Panc1 (cell line): ENCODE measurements at regions not wholly inside any gene's neighbourhood (a gene's known extent, or its start where the extent isn't known, plus 50 kb on each side); places are given as distances from the start of the nearest gene placed in this dataset.

Experiments used
- ATAC-seq: fragments of 200-7000 bp; cut with Tn5 transposase; 2 replicates; pipeline ENCODE4 v1.9.1; 2020; ENCODE audit warnings: mild to moderate bottlenecking, moderate library complexity
- BruUV-seq: library from RNA; stranded (reverse); fragments of 400-500 nt; replicated peaks from 2 replicates; lab custom pipeline; 2021; lab: Mats Ljungman, UMichigan
- CTCF ChIA-PET: fragments of 300-600 bp; sonication (Branson Sonifier 250); formaldehyde crosslinking; loops from one replicate; lab custom pipeline; 2022; ENCODE audit warnings: antibody characterized with exemption; lab: Charles Lee
- POLR2A ChIA-PET: fragments of 300-600 bp; sonication (Branson Sonifier 250); formaldehyde crosslinking; loops from one replicate; lab custom pipeline; 2022; ENCODE audit warnings: antibody characterized with exemption; lab: Charles Lee
- DNase-seq: peaks from one replicate; pipeline ENCODE4 v3.0.0-alpha.2; 2010; ENCODE audit warnings: low read depth, low spot score
- H3K27ac ChIP-seq: 2 replicates; pipeline ENCODE4 v1.5.1; 2011; ENCODE audit warnings: mild to moderate bottlenecking, low read length, inconsistent platforms
- H3K27me3 ChIP-seq: fragments of 200-500 bp; sonication (Bioruptor generic); 2 replicates; pipeline ENCODE4 v1.6.0; 2014; ENCODE audit warnings: low read length, inconsistent platforms; ENCODE audit not compliant: control insufficient read depth, insufficient read depth
- H3K36me3 ChIP-seq: fragments of 200-500 bp; sonication (Bioruptor generic); 2 replicates; pipeline ENCODE4 v1.5.1; 2014; ENCODE audit warnings: inconsistent platforms, mild to moderate bottlenecking, low read length, moderate library complexity; ENCODE audit not compliant: control insufficient read depth, insufficient read depth
- H3K4me1 ChIP-seq: 2 replicates; pipeline ENCODE4 v1.5.1; 2011; ENCODE audit warnings: inconsistent platforms, mild to moderate bottlenecking, low read length, moderate library complexity; ENCODE audit not compliant: control insufficient read depth, insufficient read depth
- H3K4me3 ChIP-seq, 2 experiments: 2 replicates each; pipeline ENCODE4 v1.5.1; 2011 to 2012; ENCODE audit warnings: low read depth in 2 of 2, low read length in 2 of 2, mild to moderate bottlenecking in 2 of 2, inconsistent platforms in 1 of 2, moderate library complexity in 1 of 2
- H3K9me3 ChIP-seq: fragments of 200-500 bp; sonication (Bioruptor generic); 2 replicates; pipeline ENCODE4 v1.5.1; 2014; ENCODE audit warnings: low read depth, mild to moderate bottlenecking, inconsistent platforms, low read length, moderate library complexity; ENCODE audit not compliant: control insufficient read depth, insufficient read depth
- CTCF ChIP-seq: fragments of 450-650 bp; IDR thresholded peaks from 2 replicates; pipeline ENCODE4 v1.5.1; 2017; ENCODE audit warnings: mild to moderate bottlenecking
- POLR2AphosphoS5 ChIP-seq: IDR thresholded peaks from 2 replicates; pipeline ENCODE4 v1.6.1; 2012; ENCODE audit warnings: mild to moderate bottlenecking, low read depth, low read length, moderate library complexity
- REST ChIP-seq, 2 experiments: IDR thresholded peaks; 2 replicates each; pipeline ENCODE4 v1.6.1; 2011 to 2012; ENCODE audit warnings: low read depth in 2 of 2, control low read depth in 1 of 2, low read length in 1 of 2, mild to moderate bottlenecking in 1 of 2, moderate library complexity in 1 of 2; ENCODE audit not compliant: insufficient read depth in 1 of 2
- SIN3A ChIP-seq: IDR thresholded peaks from 2 replicates; pipeline ENCODE4 v1.6.1; 2012; ENCODE audit warnings: low read depth, mild to moderate bottlenecking, low read length, moderate library complexity, borderline replicate concordance; ENCODE audit not compliant: insufficient read depth
- TCF7L2 ChIP-seq: IDR thresholded peaks from 2 replicates; pipeline ENCODE4 v1.6.1; 2011; ENCODE audit warnings: mild to moderate bottlenecking, low read depth, low read length, inconsistent platforms
- in situ Hi-C: cut with HindIII; loops from 2 replicates; pipeline ENCODE4 v1.10.0; 2016; ENCODE audit warnings: low sequenced_read_pairs, low pct_unique_long_range_greater_than_20kb
- intact Hi-C: fragments of 100-400 bp; cut with micrococcal nuclease; formaldehyde crosslinking; loops from one replicate; pipeline ENCODE4 v1.10.0; 2022; ENCODE audit not compliant: unreplicated experiment

GRCh38 chr4:60948008-60948407 is 252.1 kb upstream of the ADGRL3 start:
- ChIA-PET POLR2A (no interaction called here), CTCF (no interaction called here)
- intact Hi-C loops: no loop called here
- in situ Hi-C loops: no loop called here
- Histone ChIP-seq H3K4me1 (no peaks in the 10 kb centered on the region), H3K9me3 (no peaks in the 10 kb centered on the region), H3K27ac (no peak overlapping the region), H3K4me3 (no peak overlapping the region), H3K27me3 (no peaks in the 10 kb centered on the region), H3K36me3 (no peaks in the 10 kb centered on the region)
- DNase-seq (no peak), ATAC-seq (no peak)
- BruUV-seq: no TSS peak
- TF ChIP-seq CTCF (no peak), TCF7L2 (no peak), REST (IDR thresholded peaks at IDR 0.05; ENCODE audit: insufficient read depth in 1 of 2, low read depth in 2 of 2, low read length in 1 of 2) (no peak), POLR2AphosphoS5 (no peak), SIN3A (no peak)

GRCh38 chr4:60952921-60953320 is 247.2 kb upstream of the ADGRL3 start:
- DNase-seq (no peak), ATAC-seq (no peak)
- TF ChIP-seq REST (IDR thresholded peaks at IDR 0.05; ENCODE audit: insufficient read depth in 1 of 2, low read depth in 2 of 2, low read length in 1 of 2) (no peak), POLR2AphosphoS5 (no peak)
- intact Hi-C loops: no loop called here
- Histone ChIP-seq H3K36me3 (no peaks in the 10 kb centered on the region), H3K27ac (no peak overlapping the region), H3K9me3 (no peaks in the 10 kb centered on the region), H3K4me3 (no peak overlapping the region), H3K4me1 (no peaks in the 10 kb centered on the region), H3K27me3 (no peaks in the 10 kb centered on the region)
- POLR2A ChIA-PET: no interaction called here
- in situ Hi-C loops: no loop called here
- CTCF ChIA-PET: no interaction called here
- no TSS peak for BruUV-seq
